Tibial artery (tissue), 4 donors: ENCODE measurements at regions not wholly inside any gene's neighbourhood (a gene's known extent, or its start where the extent isn't known, plus 50 kb on each side); places are given as distances from the start of the nearest gene placed in this dataset.

Experiments
- DNase-seq, 2 donors: peaks; one replicate each; pipeline ENCODE4 v3.0.0-alpha.2; 2019
- H3K27ac ChIP-seq, 2 donors: fragments of 200-600 bp; sonication (generic) in 1 of 2; 1 replicate in 1 of 2; 2 replicates in 1 of 2; pipeline ENCODE4 v1.5.1; 2018 to 2019; ENCODE audit warnings: mild to moderate bottlenecking in 1 of 2
- H3K27me3 ChIP-seq, 2 donors: fragments of 200-600 bp; sonication (generic) in 1 of 2; one replicate each; pipeline versions ENCODE4 v1.5.1 to v1.6.0; 2016 to 2019
- H3K36me3 ChIP-seq, 3 donors: fragments of 200-600 bp; sonication (generic) in 2 of 3; one replicate each; pipeline ENCODE4 v1.5.1; 2016 to 2019; ENCODE audit warnings: mild to moderate bottlenecking in 2 of 3
- H3K4me1 ChIP-seq, 4 donors: fragments of 200-600 bp; sonication (generic) in 2 of 4; 1 replicate in 3 of 4; 2 replicates in 1 of 4; pipeline ENCODE4 v1.5.1; 2016 to 2019
- H3K4me3 ChIP-seq, 2 donors: fragments of 200-600 bp; sonication (generic) in 1 of 2; 1 replicate in 1 of 2; 2 replicates in 1 of 2; pipeline ENCODE4 v1.5.1; 2018 to 2019; ENCODE audit warnings: mild to moderate bottlenecking in 2 of 2
- H3K9me3 ChIP-seq, 3 donors: fragments of 200-600 bp; sonication (generic) in 1 of 3; one replicate each; pipeline ENCODE4 v1.5.1; 2016 to 2019
- intact Hi-C: fragments of 100-400 bp; cut with DNase I; formaldehyde crosslinking; loops from one replicate; pipeline ENCODE4 v1.15.0; 2023; ENCODE audit warnings: low total_unique reads
- TF ChIP-seq, protein P1 (sequence below), 2 experiments: fragments of 200-600 bp in 1 of 2; fragments of 450-650 bp in 1 of 2; IDR thresholded peaks; one replicate each; pipeline ENCODE4 v1.5.1; 2017 to 2019; ENCODE audit warnings: antibody characterized with exemption in 2 of 2, mild to moderate bottlenecking in 1 of 2, moderate library complexity in 1 of 2

DNA sequence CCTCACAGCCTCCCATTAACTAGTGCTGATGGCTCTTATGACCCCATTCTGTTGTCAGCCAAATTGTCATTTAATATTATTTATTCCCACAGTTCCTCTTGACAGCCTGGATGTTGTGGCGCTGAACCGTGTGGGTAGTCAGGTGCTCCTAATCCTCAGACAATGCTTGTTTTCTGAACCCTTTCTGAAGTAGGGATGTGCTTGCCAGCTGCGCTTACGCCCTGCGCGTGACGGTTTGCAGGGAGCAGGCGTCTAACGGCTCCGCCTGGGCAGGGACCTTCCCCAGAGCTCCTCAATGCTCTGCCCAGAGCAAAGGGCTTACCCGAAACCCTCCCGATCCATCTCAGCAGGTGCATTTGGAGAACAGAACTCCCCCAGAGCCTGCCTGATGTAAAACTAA lies 358.2 kb upstream of the MYT1L start:
- no peak overlapping the region for H3K27ac ChIP-seq
- H3K4me1 ChIP-seq = no peaks in the 10 kb centered on the region
- intact Hi-C loops = no loop called here
- no peak overlapping the region for H3K4me3 ChIP-seq
- TF ChIP-seq, protein P1, sequence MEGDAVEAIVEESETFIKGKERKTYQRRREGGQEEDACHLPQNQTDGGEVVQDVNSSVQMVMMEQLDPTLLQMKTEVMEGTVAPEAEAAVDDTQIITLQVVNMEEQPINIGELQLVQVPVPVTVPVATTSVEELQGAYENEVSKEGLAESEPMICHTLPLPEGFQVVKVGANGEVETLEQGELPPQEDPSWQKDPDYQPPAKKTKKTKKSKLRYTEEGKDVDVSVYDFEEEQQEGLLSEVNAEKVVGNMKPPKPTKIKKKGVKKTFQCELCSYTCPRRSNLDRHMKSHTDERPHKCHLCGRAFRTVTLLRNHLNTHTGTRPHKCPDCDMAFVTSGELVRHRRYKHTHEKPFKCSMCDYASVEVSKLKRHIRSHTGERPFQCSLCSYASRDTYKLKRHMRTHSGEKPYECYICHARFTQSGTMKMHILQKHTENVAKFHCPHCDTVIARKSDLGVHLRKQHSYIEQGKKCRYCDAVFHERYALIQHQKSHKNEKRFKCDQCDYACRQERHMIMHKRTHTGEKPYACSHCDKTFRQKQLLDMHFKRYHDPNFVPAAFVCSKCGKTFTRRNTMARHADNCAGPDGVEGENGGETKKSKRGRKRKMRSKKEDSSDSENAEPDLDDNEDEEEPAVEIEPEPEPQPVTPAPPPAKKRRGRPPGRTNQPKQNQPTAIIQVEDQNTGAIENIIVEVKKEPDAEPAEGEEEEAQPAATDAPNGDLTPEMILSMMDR (IDR thresholded peaks at IDR 0.05) = no peak
- peaks cover 0 to 11% of the 10 kb centered on the region in 2 donors for H3K27me3 ChIP-seq
- H3K36me3 ChIP-seq = no peaks in the 10 kb centered on the region
- H3K9me3 ChIP-seq = no peaks in the 10 kb centered on the region
- DNase-seq = no peak

DNA sequence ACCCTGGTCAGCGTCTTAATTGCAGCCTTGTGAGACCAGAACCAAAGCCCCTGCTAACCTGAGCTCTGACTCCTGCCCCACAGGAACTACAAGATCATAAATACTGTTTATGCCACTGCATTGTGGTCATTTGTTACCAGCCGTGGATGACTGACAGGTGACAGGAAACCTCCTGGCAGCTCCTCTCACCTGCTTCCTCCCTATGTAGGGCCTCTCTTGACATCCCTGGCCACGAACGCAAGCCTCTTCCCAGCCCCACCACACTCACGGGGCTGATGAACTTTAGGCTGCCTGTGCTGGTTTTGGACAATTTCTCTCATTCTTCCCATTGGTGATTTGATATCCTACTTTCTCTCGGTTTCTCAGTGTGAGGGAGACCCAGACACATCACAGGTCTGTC lies 357.2 kb upstream of the MYT1L start:
- Histone ChIP-seq H3K4me3 (no peak overlapping the region), H3K36me3 (no peaks in the 10 kb centered on the region), H3K27me3 (peaks cover 0 to 11% of the 10 kb centered on the region in 2 donors), H3K4me1 (no peaks in the 10 kb centered on the region), H3K9me3 (no peaks in the 10 kb centered on the region), H3K27ac (no peak overlapping the region)
- DNase-seq = no peak
- TF ChIP-seq, protein P1 (IDR thresholded peaks at IDR 0.05) = no peak
- intact Hi-C loops = no loop called here

DNA sequence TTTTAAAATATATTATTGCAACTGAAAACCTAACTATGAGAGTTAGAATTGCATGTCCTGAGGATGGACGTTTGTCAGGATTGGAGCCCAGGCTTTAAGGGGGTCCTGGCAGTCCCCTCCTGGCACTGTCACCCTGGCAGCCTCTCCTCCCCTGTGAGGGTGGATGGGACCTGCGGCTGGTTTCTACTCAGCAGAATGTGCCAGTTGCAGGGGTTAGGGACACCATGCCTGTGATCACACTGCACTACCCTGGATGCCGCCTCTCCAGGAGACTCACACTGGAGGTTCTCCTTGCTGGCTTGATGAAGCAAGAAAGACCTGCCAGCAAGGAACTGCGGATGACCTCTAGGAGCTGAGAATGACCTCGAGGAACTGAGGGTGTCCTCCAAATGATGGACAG lies 356.7 kb upstream of the MYT1L start:
- no peak for DNase-seq

DNA sequence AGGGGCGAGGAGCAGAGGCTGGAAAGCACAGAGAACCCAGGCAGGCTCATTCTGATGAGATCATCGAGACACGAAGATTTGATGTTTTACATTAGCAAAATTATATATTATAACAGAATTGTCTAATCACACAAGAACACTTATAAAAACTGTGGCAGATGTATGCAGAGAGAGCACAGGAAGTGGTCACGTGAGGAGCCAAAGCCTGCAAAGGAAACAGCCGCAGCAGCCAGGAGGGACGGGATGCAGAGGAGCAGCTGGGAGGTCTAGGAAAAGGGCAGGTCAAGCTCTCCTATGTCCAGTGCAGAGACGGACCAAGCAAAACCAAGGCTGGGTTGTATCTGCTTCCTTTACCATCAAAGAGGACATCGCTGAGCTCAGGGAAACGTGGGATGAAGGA lies 355.1 kb upstream of the MYT1L start:
- Histone ChIP-seq H3K36me3 (no peaks in the 10 kb centered on the region), H3K27me3 (peaks cover 0 to 3% of the 10 kb centered on the region in 2 donors), H3K9me3 (no peaks in the 10 kb centered on the region), H3K4me1 (no peaks in the 10 kb centered on the region), H3K27ac (no peak overlapping the region), H3K4me3 (no peak overlapping the region)
- TF ChIP-seq, protein P1 (IDR thresholded peaks at IDR 0.05) = no peak
- intact Hi-C loops = no loop called here
- no peak for DNase-seq

More for the DNA sequence above, 356.7 kb upstream of the MYT1L start:
- TF ChIP-seq, protein P1 (IDR thresholded peaks at IDR 0.05) = no peak
- Histone ChIP-seq H3K27me3 (peaks cover 0 to 11% of the 10 kb centered on the region in 2 donors), H3K4me1 (no peaks in the 10 kb centered on the region), H3K36me3 (no peaks in the 10 kb centered on the region), H3K27ac (no peak overlapping the region), H3K9me3 (no peaks in the 10 kb centered on the region), H3K4me3 (no peak overlapping the region)
- intact Hi-C loops = no loop called here

DNA sequence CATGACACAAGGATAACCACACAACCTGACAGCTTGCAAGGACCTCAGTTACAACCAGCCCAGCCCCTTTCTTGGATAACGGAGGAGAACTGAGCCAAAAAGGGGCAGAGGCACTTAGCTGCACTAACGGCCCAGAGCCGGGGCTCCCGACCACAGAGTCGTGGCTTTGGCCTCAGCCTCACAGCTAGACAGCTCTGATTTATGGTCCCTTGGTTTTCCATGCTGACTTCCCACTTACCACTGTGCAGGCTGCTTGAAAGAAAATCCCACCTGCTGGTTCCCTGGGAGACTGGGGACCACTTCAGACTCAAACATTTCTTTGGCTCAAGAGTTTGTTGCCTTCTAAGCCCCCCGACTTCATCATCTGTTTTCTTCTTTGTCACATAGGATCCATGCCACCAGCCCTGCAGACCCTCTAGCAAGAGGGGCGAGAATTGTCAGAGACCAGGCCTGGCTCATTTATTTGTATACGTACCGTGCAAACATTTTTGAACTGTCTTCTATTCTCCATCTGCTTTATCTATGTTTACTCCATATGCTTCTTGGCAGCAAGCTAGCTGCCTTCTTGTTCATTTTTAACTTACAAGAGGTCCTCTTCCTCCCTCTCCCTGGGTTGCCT lies 352.6 kb upstream of the MYT1L start:
- intact Hi-C loops = no loop called here
- H3K4me1 ChIP-seq = no peaks in the 10 kb centered on the region
- no peak for DNase-seq
- no peaks in the 10 kb centered on the region for H3K36me3 ChIP-seq
- no peaks in the 10 kb centered on the region for H3K27me3 ChIP-seq
- H3K27ac ChIP-seq = no peak overlapping the region
- no peaks in the 10 kb centered on the region for H3K9me3 ChIP-seq
- H3K4me3 ChIP-seq = no peak overlapping the region
- TF ChIP-seq, protein P1 (IDR thresholded peaks at IDR 0.05) = no peak
